Neural progenitor cell (in vitro differentiated cells): ENCODE measurements at regions not wholly inside any gene's neighbourhood (a gene's known extent, or its start where the extent isn't known, plus 50 kb on each side); places are given as distances from the start of the nearest gene placed in this dataset.

Source experiments
- DNase-seq: peaks from one replicate; pipeline ENCODE4 v3.0.0-alpha.2; 2016; ENCODE audit warnings: low spot score
- H2AFZ ChIP-seq: fragments of 200-600 bp; sonication (generic); replicated peaks from 2 replicates; pipeline ENCODE4 v1.6.1; 2016; ENCODE audit warnings: antibody characterized with exemption
- H3F3A ChIP-seq: fragments of 200-600 bp; sonication (generic); 2 replicates; pipeline ENCODE4 v1.6.1; 2016; ENCODE audit warnings: antibody characterized with exemption, low read depth
- H3K27ac ChIP-seq: fragments of 200-600 bp; sonication (generic); 2 replicates; pipeline ENCODE4 v1.5.1; 2016; ENCODE audit warnings: mild to moderate bottlenecking
- H3K27me3 ChIP-seq: fragments of 200-600 bp; sonication (generic); 2 replicates; pipeline ENCODE4 v1.6.1; 2016; ENCODE audit warnings: mild to moderate bottlenecking, moderate library complexity
- H3K36me3 ChIP-seq: fragments of 200-600 bp; sonication (generic); 2 replicates; pipeline ENCODE4 v1.5.1; 2016
- H3K4me1 ChIP-seq: fragments of 200-600 bp; sonication (generic); 2 replicates; pipeline ENCODE4 v1.6.1; 2016; ENCODE audit warnings: mixed run types
- H3K4me2 ChIP-seq: fragments of 200-600 bp; sonication (generic); 2 replicates; pipeline ENCODE4 v1.6.1; 2016
- H3K4me3 ChIP-seq: fragments of 200-600 bp; sonication (generic); 2 replicates; pipeline ENCODE4 v1.5.1; 2016
- H3K79me2 ChIP-seq: fragments of 200-600 bp; sonication (generic); 2 replicates; pipeline ENCODE4 v1.6.1; 2016; ENCODE audit warnings: low read depth
- H3K9ac ChIP-seq: fragments of 200-600 bp; sonication (generic); 2 replicates; pipeline ENCODE4 v1.6.1; 2016
- H3K9me3 ChIP-seq: fragments of 200-600 bp; sonication (generic); 2 replicates; pipeline ENCODE4 v1.5.1; 2016; ENCODE audit warnings: low read depth
- H4K20me1 ChIP-seq: fragments of 200-600 bp; sonication (generic); 2 replicates; pipeline ENCODE4 v1.6.1; 2016; ENCODE audit warnings: low read depth
- H3K27ac Mint-ChIP-seq: 3 replicates; pipeline ENCODE4 v1.8.0; 2021; ENCODE audit warnings: mixed read lengths
- H3K27me3 Mint-ChIP-seq: 2 replicates; pipeline ENCODE4 v1.8.0; 2022; ENCODE audit warnings: low read depth, mild to moderate bottlenecking, inconsistent platforms, moderate library complexity, mixed read lengths; ENCODE audit not compliant: insufficient read depth
- H3K36me3 Mint-ChIP-seq: 3 replicates; pipeline ENCODE4 v1.8.0; 2021; ENCODE audit warnings: mixed read lengths
- H3K4me1 Mint-ChIP-seq: 3 replicates; pipeline ENCODE4 v1.8.0; 2021; ENCODE audit warnings: mixed read lengths
- H3K4me3 Mint-ChIP-seq: 3 replicates; pipeline ENCODE4 v1.8.0; 2021; ENCODE audit warnings: mild to moderate bottlenecking, moderate library complexity, mixed read lengths
- H3K9me3 Mint-ChIP-seq: 3 replicates; pipeline ENCODE4 v1.8.0; 2020; ENCODE audit warnings: mixed read lengths
- EZH2 ChIP-seq: fragments of 200-600 bp; sonication (generic); IDR thresholded peaks from 2 replicates; pipeline ENCODE4 v1.6.1; 2017; ENCODE audit warnings: antibody characterized with exemption, mild to moderate bottlenecking, moderate library complexity
- EZH2phosphoT487 ChIP-seq: fragments of 200-600 bp; sonication (generic); IDR thresholded peaks from 2 replicates; pipeline ENCODE4 v1.6.1; 2017; ENCODE audit warnings: antibody characterized with exemption
- TF ChIP-seq, protein P1 (sequence below): fragments of 200-600 bp; sonication (generic); IDR thresholded peaks from 2 replicates; pipeline ENCODE4 v1.5.1; 2017; ENCODE audit warnings: antibody characterized with exemption, mild to moderate bottlenecking

DNA sequence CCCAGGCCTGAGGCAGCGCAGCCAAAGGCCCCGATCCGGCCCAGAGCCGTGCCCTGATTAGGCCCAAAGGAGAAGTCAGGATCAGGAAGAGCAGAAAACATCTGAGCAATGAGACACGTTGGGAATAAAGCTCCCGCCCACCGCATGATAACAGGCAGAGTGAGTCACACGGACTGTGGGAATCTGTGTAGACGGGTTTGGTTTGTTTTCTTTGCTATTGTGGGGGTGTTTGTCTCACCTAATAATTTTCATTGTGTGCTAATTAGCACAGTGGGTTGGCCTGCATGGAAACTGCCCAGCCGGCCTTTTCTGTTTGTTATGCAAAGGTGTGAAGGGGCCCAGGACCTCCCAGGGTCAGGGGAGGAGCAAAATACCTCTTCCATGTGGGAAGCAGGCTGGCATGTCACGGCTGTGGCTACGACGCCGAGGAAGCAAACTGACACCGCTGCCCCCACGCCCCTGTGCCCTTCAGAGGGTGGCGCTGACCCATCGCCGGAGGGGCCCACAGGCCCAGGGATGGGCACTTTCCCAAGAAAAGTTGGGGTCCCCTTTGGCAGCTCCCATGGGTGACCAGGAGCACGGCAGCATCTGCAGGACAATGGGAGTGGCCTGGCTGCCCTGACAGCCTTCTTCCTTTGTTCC is 68.4 kb upstream of the CTDP1 start:
- H3K27ac Mint-ChIP-seq = no peak overlapping the region
- H3K4me3 Mint-ChIP-seq = no peak overlapping the region
- no peaks in the 10 kb centered on the region for H3K9me3 Mint-ChIP-seq
- Histone ChIP-seq H3K4me2 (no peak overlapping the region), H3K79me2 (no peaks in the 10 kb centered on the region), H3K4me3 (no peak overlapping the region), H3K36me3 (no peaks in the 10 kb centered on the region), H3K9ac (no peak overlapping the region), H3K27ac (no peak overlapping the region), H4K20me1 (no peaks in the 10 kb centered on the region), H3K9me3 (no peaks in the 10 kb centered on the region), H3K27me3 (peaks cover 2% of the 10 kb centered on the region), H2AFZ (no peak overlapping the region), H3K4me1 (no peaks in the 10 kb centered on the region), H3F3A (no peaks in the 10 kb centered on the region)
- no peaks in the 10 kb centered on the region for H3K36me3 Mint-ChIP-seq
- H3K27me3 Mint-ChIP-seq = peaks cover 2% of the 10 kb centered on the region
- no peak for DNase-seq
- H3K4me1 Mint-ChIP-seq = peaks cover 18% of the 10 kb centered on the region
- TF ChIP-seq EZH2 (no peak), EZH2phosphoT487 (no peak)
- TF ChIP-seq, protein P1, sequence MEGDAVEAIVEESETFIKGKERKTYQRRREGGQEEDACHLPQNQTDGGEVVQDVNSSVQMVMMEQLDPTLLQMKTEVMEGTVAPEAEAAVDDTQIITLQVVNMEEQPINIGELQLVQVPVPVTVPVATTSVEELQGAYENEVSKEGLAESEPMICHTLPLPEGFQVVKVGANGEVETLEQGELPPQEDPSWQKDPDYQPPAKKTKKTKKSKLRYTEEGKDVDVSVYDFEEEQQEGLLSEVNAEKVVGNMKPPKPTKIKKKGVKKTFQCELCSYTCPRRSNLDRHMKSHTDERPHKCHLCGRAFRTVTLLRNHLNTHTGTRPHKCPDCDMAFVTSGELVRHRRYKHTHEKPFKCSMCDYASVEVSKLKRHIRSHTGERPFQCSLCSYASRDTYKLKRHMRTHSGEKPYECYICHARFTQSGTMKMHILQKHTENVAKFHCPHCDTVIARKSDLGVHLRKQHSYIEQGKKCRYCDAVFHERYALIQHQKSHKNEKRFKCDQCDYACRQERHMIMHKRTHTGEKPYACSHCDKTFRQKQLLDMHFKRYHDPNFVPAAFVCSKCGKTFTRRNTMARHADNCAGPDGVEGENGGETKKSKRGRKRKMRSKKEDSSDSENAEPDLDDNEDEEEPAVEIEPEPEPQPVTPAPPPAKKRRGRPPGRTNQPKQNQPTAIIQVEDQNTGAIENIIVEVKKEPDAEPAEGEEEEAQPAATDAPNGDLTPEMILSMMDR = no peak

DNA sequence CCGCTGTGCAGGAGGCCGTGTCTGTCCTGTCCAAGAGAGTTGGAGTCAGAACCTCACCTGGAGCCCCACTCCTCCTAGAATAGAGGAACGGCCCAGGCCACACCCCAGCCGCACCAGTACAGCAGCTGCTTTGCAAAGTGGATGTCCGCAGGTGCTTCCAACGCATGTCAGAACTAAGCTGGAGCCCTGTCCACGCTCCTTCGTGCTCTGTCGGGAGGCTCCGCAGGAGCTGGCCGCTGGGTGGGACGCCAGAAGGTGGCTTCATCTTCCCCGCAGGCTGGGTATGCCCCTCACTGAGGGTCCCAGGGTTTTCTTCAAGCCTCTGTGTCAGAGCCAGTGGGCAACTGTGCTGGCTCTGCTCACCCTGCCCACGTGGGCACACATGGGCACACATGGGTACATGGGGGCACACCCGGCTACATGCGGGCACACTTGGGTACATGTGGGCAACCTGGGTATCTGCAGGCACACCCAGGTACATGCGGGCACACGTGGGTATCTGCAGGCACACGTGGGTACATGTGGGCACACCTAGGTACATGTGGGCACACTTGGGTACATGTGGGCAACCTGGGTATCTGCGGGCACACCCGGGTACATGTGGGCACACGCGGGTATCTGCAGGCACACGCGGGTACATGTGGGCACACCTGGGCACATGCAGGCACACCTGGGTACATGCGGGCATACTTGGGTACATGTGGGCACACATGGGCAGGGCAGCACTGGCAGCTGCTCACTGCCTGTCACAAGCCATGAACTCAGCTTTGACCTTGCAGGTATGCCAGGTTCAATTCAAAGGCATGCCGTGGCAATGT is 67.1 kb upstream of the CTDP1 start:
- no peak overlapping the region for H3K27ac Mint-ChIP-seq
- H3K4me3 Mint-ChIP-seq = no peak overlapping the region

DNA sequence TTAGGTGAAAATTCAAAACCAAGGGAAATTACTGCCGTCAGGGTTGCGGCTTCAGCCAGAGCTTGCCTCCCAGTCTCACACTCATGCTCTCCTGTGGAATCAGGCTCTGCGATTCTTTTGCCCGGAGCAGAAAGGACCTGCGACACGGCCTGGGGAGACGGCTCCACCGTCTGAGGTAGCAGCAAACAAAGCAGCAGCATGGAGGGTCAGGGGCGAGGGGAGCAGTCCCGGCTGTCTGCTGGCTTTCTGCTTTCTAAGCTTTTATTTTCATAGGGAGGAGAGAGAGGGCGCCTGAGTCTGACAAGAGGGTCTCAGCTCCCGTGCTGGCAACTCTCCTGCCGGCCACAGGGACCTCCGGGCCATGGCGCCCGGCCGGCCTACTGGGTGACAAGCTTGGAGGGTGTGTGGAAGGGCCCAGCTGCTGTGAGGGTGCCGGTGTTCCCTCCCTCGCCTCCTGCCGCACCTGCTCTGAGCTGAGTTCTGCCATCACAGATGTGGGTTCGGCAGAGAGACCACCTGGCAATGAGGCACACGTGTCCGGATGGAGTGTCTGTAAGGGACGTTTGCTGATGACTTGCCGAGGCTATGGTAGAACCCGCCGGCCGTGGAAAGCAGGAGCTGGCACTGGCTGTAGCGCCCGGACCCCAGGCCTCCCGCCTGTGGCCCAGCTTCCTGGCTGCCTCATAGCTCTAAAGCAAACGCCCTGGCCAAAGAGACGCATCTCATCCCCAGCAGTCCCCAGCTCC is 66.2 kb upstream of the CTDP1 start:
- no peaks in the 10 kb centered on the region for H3K36me3 ChIP-seq
- no peaks in the 10 kb centered on the region for H3K79me2 ChIP-seq
- no peaks in the 10 kb centered on the region for H3F3A ChIP-seq
- no peak overlapping the region for H3K4me3 Mint-ChIP-seq
- H3K27ac ChIP-seq = no peak overlapping the region
- no peak overlapping the region for H2AFZ ChIP-seq
- H3K27me3 ChIP-seq = peaks cover 9% of the 10 kb centered on the region
- DNase-seq = no peak
- H3K9ac ChIP-seq = no peak overlapping the region
- no peaks in the 10 kb centered on the region for H3K4me1 ChIP-seq
- H3K9me3 ChIP-seq = no peaks in the 10 kb centered on the region
- H3K36me3 Mint-ChIP-seq = no peaks in the 10 kb centered on the region
- peaks cover 12% of the 10 kb centered on the region for H3K4me1 Mint-ChIP-seq
- no peaks in the 10 kb centered on the region for H4K20me1 ChIP-seq
- H3K27me3 Mint-ChIP-seq = peaks cover 2% of the 10 kb centered on the region
- H3K4me3 ChIP-seq = no peak overlapping the region
- H3K9me3 Mint-ChIP-seq = no peaks in the 10 kb centered on the region
- no peak overlapping the region for H3K4me2 ChIP-seq
- TF ChIP-seq EZH2phosphoT487 = no peak
- TF ChIP-seq, protein P1 = no peak
- TF ChIP-seq EZH2 = no peak
- H3K27ac Mint-ChIP-seq = peak overlapping the region; percentile 83

More for the DNA sequence above, 67.1 kb upstream of the CTDP1 start:
- Histone ChIP-seq H3F3A (no peaks in the 10 kb centered on the region), H3K9ac (no peak overlapping the region), H3K79me2 (no peaks in the 10 kb centered on the region), H3K9me3 (no peaks in the 10 kb centered on the region), H3K4me1 (no peaks in the 10 kb centered on the region), H2AFZ (no peak overlapping the region), H3K27me3 (peaks cover 9% of the 10 kb centered on the region), H3K4me2 (no peak overlapping the region), H4K20me1 (no peaks in the 10 kb centered on the region), H3K36me3 (no peaks in the 10 kb centered on the region), H3K4me3 (no peak overlapping the region), H3K27ac (no peak overlapping the region)
- TF ChIP-seq EZH2 (no peak), EZH2phosphoT487 (no peak)
- TF ChIP-seq, protein P1 = no peak
- DNase-seq = no peak
- no peaks in the 10 kb centered on the region for H3K36me3 Mint-ChIP-seq
- peaks cover 2% of the 10 kb centered on the region for H3K27me3 Mint-ChIP-seq
- H3K9me3 Mint-ChIP-seq = no peaks in the 10 kb centered on the region
- H3K4me1 Mint-ChIP-seq = peaks cover 18% of the 10 kb centered on the region
